Memory B cell (primary cell): ENCODE measurements at regions not wholly inside any gene's neighbourhood (a gene's known extent, or its start where the extent isn't known, plus 50 kb on each side); places are given as distances from the start of the nearest gene placed in this dataset.

Experiments
- ATAC-seq: fragments of 150-1000 bp; cut with Tn5 transposase; 2 replicates; pipeline ENCODE4 v1.10.0; 2021; ENCODE audit warnings: low read depth, mild to moderate bottlenecking, moderate library complexity
- DNase-seq, 2 donors: peaks; one replicate each; pipeline ENCODE4 v3.0.0; 2022; ENCODE audit warnings: low spot score in 2 of 2
- H3K27ac Mint-ChIP-seq: one replicate; pipeline ENCODE4 v1.8.0; 2022; ENCODE audit warnings: mild to moderate bottlenecking, moderate library complexity, mixed read lengths
- H3K27me3 Mint-ChIP-seq: one replicate; pipeline ENCODE4 v1.8.0; 2022; ENCODE audit warnings: mixed read lengths
- H3K36me3 Mint-ChIP-seq: one replicate; pipeline ENCODE4 v1.8.0; 2022; ENCODE audit warnings: mild to moderate bottlenecking, mixed read lengths
- H3K4me1 Mint-ChIP-seq: one replicate; pipeline ENCODE4 v1.8.0; 2022; ENCODE audit warnings: mixed read lengths
- H3K4me3 Mint-ChIP-seq: one replicate; pipeline ENCODE4 v1.8.0; 2022; ENCODE audit warnings: mild to moderate bottlenecking, moderate library complexity, mixed read lengths
- H3K9me3 Mint-ChIP-seq: one replicate; pipeline ENCODE4 v1.8.0; 2022; ENCODE audit warnings: mixed read lengths

- Mint-ChIP-seq H3K4me1 (peaks cover 7% of the 10 kb centered on the region), H3K27me3 (peaks cover 11% of the 10 kb centered on the region), H3K4me3 (no peak overlapping the region), H3K9me3 (peaks cover 3% of the 10 kb centered on the region), H3K27ac (no peak overlapping the region), H3K36me3 (peaks cover 3% of the 10 kb centered on the region)
- ATAC-seq (no peak), DNase-seq (no peak)
These were observed 166.8 kb upstream of the LPP start for GRCh38 chr3:187987187-187987586.

DNA sequence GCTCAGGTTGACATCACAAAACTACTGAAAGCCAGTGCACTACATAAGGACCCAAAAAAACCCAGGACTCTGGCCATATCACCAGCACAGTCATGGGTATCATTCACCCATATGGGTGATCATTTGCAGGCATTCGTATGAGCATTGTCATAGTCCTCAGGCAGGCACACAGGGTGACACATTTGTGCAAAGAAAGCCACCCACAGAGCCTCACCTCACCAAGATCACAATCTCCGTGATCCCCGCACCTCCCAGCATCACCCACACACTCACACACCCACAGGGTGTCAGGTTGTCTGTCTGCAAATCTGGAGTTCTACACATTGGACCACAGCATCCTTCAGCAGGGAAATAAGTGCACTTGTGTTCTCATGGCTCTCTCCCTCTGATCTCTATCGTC lies 166.0 kb upstream of the LPP start:
- peaks cover 3% of the 10 kb centered on the region for H3K9me3 Mint-ChIP-seq
- H3K4me3 Mint-ChIP-seq: no peak overlapping the region
- DNase-seq (no peak), ATAC-seq (no peak)
- peaks cover 7% of the 10 kb centered on the region for H3K4me1 Mint-ChIP-seq
- no peak overlapping the region for H3K27ac Mint-ChIP-seq
- H3K27me3 Mint-ChIP-seq: peaks cover 11% of the 10 kb centered on the region
- H3K36me3 Mint-ChIP-seq: peaks cover 3% of the 10 kb centered on the region

DNA sequence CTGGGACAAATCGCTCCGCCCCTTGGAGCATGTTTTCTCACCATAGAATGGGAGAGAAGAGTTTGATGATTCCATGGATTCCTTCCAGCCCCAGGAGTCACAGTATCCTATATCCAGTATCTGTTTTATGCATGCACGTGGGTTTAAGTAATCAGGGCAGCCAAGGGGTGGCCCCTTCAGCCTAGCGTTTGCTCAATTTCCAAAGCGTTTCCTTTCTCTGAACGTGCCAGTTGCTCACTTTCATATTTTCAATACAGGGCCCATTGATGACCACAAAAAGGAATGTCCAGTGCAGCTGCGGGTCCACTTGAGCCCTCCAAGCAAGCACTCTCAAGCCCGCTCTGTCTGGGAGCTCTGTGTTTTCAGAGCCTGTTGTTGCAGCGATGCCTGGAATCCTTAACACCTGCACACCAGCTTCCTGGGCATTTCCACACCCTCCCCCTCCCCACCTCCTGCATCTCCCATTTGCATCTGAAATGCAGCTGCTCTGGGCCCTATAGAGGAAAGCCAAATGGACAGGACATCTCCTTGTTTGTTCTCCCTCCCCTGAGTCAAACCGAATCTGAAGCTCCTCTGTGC lies 164.3 kb upstream of the LPP start:
- Mint-ChIP-seq H3K4me3 (no peak overlapping the region), H3K36me3 (peaks cover 3% of the 10 kb centered on the region), H3K9me3 (peaks cover 3% of the 10 kb centered on the region), H3K4me1 (peaks cover 7% of the 10 kb centered on the region), H3K27me3 (peaks cover 11% of the 10 kb centered on the region), H3K27ac (no peak overlapping the region)
- ATAC-seq (no peak), DNase-seq (no peak)

DNA sequence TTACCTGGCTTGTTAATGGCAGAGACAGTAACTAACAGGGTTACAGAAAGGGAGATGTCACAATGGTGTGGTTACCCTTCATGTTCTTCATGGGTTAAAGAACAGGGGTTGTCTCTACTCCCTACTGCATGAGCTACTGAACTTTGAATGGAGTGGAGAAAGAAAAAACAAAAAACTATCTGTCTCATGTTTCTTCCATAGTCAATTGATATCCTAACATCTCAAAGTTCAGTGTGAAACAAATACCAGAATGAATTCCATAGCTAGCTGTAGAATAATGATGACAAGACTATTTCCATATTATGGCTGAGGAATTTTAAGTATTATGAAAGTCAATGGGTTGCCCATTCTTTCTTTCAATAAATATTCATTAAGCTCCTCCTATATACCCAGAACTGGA lies 161.3 kb upstream of the LPP start:
- no peak overlapping the region for H3K4me3 Mint-ChIP-seq
- DNase-seq (no peak), ATAC-seq (no peak)
- peaks cover 6% of the 10 kb centered on the region for H3K27me3 Mint-ChIP-seq
- H3K9me3 Mint-ChIP-seq: no peaks in the 10 kb centered on the region
- H3K4me1 Mint-ChIP-seq: peaks cover 3% of the 10 kb centered on the region
- no peak overlapping the region for H3K27ac Mint-ChIP-seq
- H3K36me3 Mint-ChIP-seq: peaks cover 3% of the 10 kb centered on the region

DNA sequence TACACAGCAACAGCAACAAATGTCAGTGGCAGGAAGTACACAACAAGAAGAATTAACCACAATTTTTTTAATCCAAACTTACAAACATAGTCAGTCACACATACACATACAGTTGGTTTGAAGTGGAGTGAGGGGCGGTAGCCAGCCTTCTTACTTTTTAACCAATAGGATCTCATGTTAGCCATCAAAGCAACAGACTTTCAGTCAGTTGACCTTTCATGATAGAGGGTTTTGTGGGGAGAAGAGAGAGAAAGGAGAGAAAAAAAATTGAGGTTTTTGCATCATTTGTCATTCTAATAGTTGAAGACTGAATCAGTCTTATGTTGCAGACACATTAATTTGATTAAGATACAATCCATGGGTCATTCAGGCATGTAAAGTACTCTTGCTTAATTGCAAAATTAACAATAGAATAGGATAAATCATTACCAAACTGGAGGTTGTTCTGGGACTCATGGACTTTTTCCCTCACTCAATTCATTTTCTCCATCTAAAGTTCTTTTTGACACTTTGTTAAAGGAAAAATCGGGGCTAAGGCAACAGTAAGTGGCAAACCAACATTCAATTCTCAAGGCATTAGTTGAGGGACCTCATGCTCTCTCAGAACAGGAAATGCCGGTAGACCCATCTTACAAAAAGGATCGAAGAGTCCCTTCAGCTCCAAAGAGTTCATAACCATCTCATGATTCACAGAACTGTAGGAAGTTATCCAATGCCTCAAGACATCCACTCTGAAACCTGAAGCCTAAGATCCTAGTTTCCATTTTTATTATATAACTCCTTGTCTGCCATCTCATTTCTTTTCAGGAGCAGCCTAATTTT lies 159.5 kb upstream of the LPP start:
- DNase-seq: no peak
- Mint-ChIP-seq H3K27me3 (peaks cover 6% of the 10 kb centered on the region), H3K36me3 (peaks cover 3% of the 10 kb centered on the region), H3K4me3 (no peak overlapping the region), H3K27ac (no peak overlapping the region), H3K4me1 (peaks cover 6% of the 10 kb centered on the region), H3K9me3 (no peaks in the 10 kb centered on the region)
- ATAC-seq: no peak

GRCh38 chr3:187995043-187995400 lies 158.9 kb upstream of the LPP start:
- H3K27me3 Mint-ChIP-seq: peaks cover 6% of the 10 kb centered on the region
- no peak for ATAC-seq
- no peak overlapping the region for H3K4me3 Mint-ChIP-seq
- H3K27ac Mint-ChIP-seq: no peak overlapping the region
- no peaks in the 10 kb centered on the region for H3K9me3 Mint-ChIP-seq
- peaks cover 3% of the 10 kb centered on the region for H3K36me3 Mint-ChIP-seq
- H3K4me1 Mint-ChIP-seq: peaks cover 10% of the 10 kb centered on the region
- DNase-seq: no peak

DNA sequence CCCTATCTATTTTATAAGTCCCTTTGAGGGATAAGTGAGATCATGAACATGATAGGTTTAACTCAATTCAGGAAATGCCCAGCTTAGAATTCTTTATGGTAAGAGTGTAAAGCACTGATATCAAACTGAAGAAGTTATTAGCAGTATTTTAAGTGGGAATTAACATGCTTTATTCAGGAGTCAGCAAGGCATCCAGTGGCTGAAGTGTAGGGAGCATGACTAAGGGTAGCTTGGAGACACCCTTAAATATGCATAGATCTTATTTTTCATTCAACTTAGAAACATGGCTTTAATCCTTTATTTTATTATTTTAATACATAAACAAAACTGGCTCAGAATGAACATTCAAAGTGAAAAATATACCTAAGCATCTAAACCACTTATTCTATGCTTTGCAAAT lies 158.3 kb upstream of the LPP start:
- H3K27me3 Mint-ChIP-seq: peaks cover 5% of the 10 kb centered on the region
- DNase-seq: no peak
- peaks cover 3% of the 10 kb centered on the region for H3K36me3 Mint-ChIP-seq
- H3K27ac Mint-ChIP-seq: no peak overlapping the region
- no peak for ATAC-seq
- H3K4me3 Mint-ChIP-seq: no peak overlapping the region
- H3K9me3 Mint-ChIP-seq: no peaks in the 10 kb centered on the region
- peaks cover 15% of the 10 kb centered on the region for H3K4me1 Mint-ChIP-seq

DNA sequence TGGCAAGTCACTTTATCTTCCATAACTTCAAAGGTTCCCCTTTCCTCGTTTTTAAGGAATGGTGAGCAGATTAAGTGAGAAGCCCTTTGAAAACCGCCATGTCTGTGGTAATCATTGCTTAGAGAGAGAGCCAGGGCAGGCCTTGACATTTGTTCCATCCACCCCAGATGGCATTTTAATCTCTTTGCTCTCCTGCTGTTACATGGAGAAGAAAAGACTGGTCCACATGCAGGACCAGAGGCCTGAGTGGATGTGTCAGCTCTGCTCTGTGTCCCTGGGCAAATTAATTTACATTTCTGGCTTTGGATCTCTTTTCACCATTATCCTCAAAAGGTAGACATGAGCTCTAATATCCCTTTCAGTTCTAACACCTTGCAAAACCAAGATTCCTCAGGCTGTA lies 157.3 kb upstream of the LPP start:
- ATAC-seq (no peak), DNase-seq (no peak)
- H3K27me3 Mint-ChIP-seq: no peaks in the 10 kb centered on the region
- H3K27ac Mint-ChIP-seq: no peak overlapping the region
- peaks cover 12% of the 10 kb centered on the region for H3K4me1 Mint-ChIP-seq
- no peaks in the 10 kb centered on the region for H3K36me3 Mint-ChIP-seq
- H3K4me3 Mint-ChIP-seq: no peak overlapping the region
- no peaks in the 10 kb centered on the region for H3K9me3 Mint-ChIP-seq

DNA sequence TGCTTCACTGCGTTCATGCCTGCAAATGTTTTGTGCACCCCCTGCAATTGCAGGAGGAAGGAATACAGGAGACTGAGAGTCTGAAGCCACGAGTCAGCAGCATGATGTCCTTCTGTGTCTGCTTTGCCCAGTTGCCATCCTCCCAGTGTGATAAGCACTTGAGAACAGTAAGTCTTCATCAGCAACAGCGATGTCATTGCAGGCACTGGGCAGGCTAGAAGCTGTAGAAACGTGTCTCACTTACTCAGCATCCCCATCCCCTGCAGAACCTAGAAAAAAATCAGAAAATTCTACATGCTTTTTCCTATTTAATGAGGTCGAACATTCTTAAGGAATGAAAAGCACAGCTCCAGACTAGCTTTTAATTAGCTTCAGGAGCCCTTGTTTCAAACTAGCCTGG lies 156.5 kb upstream of the LPP start:
- DNase-seq (no peak), ATAC-seq (no peak)
- Mint-ChIP-seq H3K4me3 (no peak overlapping the region), H3K27me3 (no peaks in the 10 kb centered on the region), H3K27ac (no peak overlapping the region), H3K4me1 (peaks cover 12% of the 10 kb centered on the region), H3K36me3 (no peaks in the 10 kb centered on the region), H3K9me3 (no peaks in the 10 kb centered on the region)

GRCh38 chr3:187997946-187998561 lies 155.9 kb upstream of the LPP start:
- no peaks in the 10 kb centered on the region for H3K27me3 Mint-ChIP-seq
- no peaks in the 10 kb centered on the region for H3K36me3 Mint-ChIP-seq
- no peak overlapping the region for H3K27ac Mint-ChIP-seq
- DNase-seq (no peak), ATAC-seq (no peak)
- H3K4me1 Mint-ChIP-seq: peaks cover 12% of the 10 kb centered on the region
- H3K9me3 Mint-ChIP-seq: no peaks in the 10 kb centered on the region
- no peak overlapping the region for H3K4me3 Mint-ChIP-seq

- peaks cover 12% of the 10 kb centered on the region for H3K4me1 Mint-ChIP-seq
- H3K9me3 Mint-ChIP-seq: no peaks in the 10 kb centered on the region
- no peak overlapping the region for H3K4me3 Mint-ChIP-seq
- ATAC-seq: no peak
- no peaks in the 10 kb centered on the region for H3K27me3 Mint-ChIP-seq
- no peak for DNase-seq
- no peak overlapping the region for H3K27ac Mint-ChIP-seq
- no peaks in the 10 kb centered on the region for H3K36me3 Mint-ChIP-seq
These were observed 155.3 kb upstream of the LPP start for GRCh38 chr3:187998611-187999010.

GRCh38 chr3:187999821-188000220 lies 154.1 kb upstream of the LPP start:
- no peaks in the 10 kb centered on the region for H3K36me3 Mint-ChIP-seq
- no peaks in the 10 kb centered on the region for H3K27me3 Mint-ChIP-seq
- DNase-seq (peak in 1 of 2 donors; percentile 53), ATAC-seq (peak; percentile 98)
- H3K27ac Mint-ChIP-seq: peak overlapping the region; percentile 75
- H3K4me1 Mint-ChIP-seq: peaks cover 12% of the 10 kb centered on the region
- H3K9me3 Mint-ChIP-seq: no peaks in the 10 kb centered on the region
- peak overlapping the region; percentile 56 for H3K4me3 Mint-ChIP-seq

DNA sequence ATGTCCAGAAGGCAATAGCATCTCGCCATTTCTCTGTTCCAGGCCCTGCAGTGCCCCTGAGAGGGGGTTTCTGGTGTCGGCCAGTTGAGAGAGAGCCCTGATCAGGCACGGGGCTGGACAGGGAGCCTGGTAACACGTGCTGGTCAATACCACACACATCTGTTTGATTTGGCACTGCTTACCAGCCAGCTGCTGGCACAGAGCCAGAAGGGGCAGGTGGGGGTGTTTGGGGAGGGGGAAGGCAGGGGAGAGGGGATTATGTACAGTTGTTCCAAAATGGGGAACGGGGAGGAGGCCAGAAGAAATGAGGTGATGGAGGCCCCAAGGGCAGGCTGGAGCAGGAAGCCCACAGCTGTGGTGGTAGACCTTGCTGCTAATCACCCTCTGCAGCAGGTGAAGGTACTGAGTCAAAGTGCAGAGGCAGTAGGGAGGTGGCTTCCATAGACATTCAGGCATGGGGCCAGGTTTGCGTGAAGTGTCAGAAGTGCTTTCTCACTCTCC lies 153.5 kb upstream of the LPP start:
- DNase-seq: no peak

GRCh38 chr3:188001093-188001492 lies 152.9 kb upstream of the LPP start:
- no peak for ATAC-seq
- DNase-seq: no peak
- no peaks in the 10 kb centered on the region for H3K27me3 Mint-ChIP-seq
- H3K36me3 Mint-ChIP-seq: no peaks in the 10 kb centered on the region
- H3K4me3 Mint-ChIP-seq: no peak overlapping the region
- peaks cover 12% of the 10 kb centered on the region for H3K4me1 Mint-ChIP-seq
- peak overlapping the region; percentile 49 for H3K27ac Mint-ChIP-seq
- H3K9me3 Mint-ChIP-seq: no peaks in the 10 kb centered on the region

More for the DNA sequence above, 153.5 kb upstream of the LPP start:
- ATAC-seq: no peak
- Mint-ChIP-seq H3K4me3 (no peak overlapping the region), H3K27me3 (no peaks in the 10 kb centered on the region), H3K27ac (peak overlapping the region; percentile 75), H3K4me1 (peaks cover 12% of the 10 kb centered on the region), H3K9me3 (no peaks in the 10 kb centered on the region), H3K36me3 (no peaks in the 10 kb centered on the region)
